ENCODE measurements at regions not wholly inside any gene's neighbourhood (a gene's known extent, or its start where the extent isn't known, plus 50 kb on each side); places are given as distances from the start of the nearest gene placed in this dataset.

GRCh38 chr6:168225471-168225911, 94.1 kb downstream of the DACT2 start:
- Histone ChIP-seq H3K9me3 (no peaks in the 10 kb centered on the region), H3K27me3 (peaks cover 0 to 2% of the 10 kb centered on the region in 2 donors), H3K4me1 (peaks cover 0 to 27% (median 0%) of the 10 kb centered on the region in 4 donors), H3K4me3 (no peak overlapping the region), H3K27ac (no peak overlapping the region), H3K36me3 (no peaks in the 10 kb centered on the region)
- TF ChIP-seq CTCF (IDR thresholded peaks at IDR 0.05) = no peak
- TF ChIP-seq POLR2A (IDR thresholded peaks at IDR 0.05) = no peak
- no peak for TF ChIP-seq EP300 (IDR thresholded peaks at IDR 0.05)
- no peak for DNase-seq (ENCODE audit: low spot score in 2 of 2)
- 41% methylated on average over 7 of the region's 7 CpGs for WGBS, 2 donors

DNA sequence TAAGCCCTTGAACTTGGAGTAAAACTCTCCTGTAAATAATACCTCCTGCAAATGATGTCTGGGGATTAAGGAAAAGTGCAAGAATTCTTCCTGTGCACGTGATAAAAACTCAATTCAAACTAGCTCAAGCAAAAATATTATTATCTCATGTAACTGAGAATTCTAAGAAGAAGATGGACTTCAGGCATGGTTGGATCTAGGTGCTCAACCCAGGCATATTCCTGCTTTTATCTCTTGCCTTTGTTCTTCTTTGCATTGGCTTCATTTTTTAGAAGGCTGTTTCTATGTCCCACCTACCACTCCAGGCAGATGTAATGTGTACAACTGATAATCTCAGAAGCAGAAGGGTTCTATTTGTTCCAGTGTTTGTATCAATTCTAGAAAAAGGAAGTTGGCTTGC, 95.8 kb downstream of the DACT2 start:
- WGBS, 2 donors = 56 to 69% methylated on average over 1 of the region's 1 CpG
- Histone ChIP-seq H3K4me3 (no peak overlapping the region), H3K9me3 (no peaks in the 10 kb centered on the region)

GRCh38 chr6:168223150-168223549, 96.4 kb downstream of the DACT2 start:
- Histone ChIP-seq H3K36me3 (no peaks in the 10 kb centered on the region), H3K27ac (no peak overlapping the region), H3K4me3 (no peak overlapping the region), H3K9me3 (no peaks in the 10 kb centered on the region), H3K27me3 (no peaks in the 10 kb centered on the region), H3K4me1 (peaks cover 0 to 46% (median 3%) of the 10 kb centered on the region in 4 donors)
- no peak for TF ChIP-seq POLR2A (IDR thresholded peaks at IDR 0.05)
- DNase-seq (ENCODE audit: low spot score in 2 of 2) = no peak
- 87 to 88% methylated on average over 2 of the region's 2 CpGs for WGBS, 2 donors

More for the DNA sequence above, 95.8 kb downstream of the DACT2 start:
- DNase-seq (ENCODE audit: low spot score in 2 of 2) = no peak
- no peaks in the 10 kb centered on the region for H3K36me3 ChIP-seq
- H3K4me1 ChIP-seq = peaks cover 0 to 40% (median under 1%) of the 10 kb centered on the region in 4 donors
- no peaks in the 10 kb centered on the region for H3K27me3 ChIP-seq
- no peak for TF ChIP-seq CTCF (IDR thresholded peaks at IDR 0.05)
- TF ChIP-seq POLR2A (IDR thresholded peaks at IDR 0.05) = no peak
- TF ChIP-seq EP300 (IDR thresholded peaks at IDR 0.05) = no peak
- H3K27ac ChIP-seq = no peak overlapping the region

GRCh38 chr6:168222115-168223043, 97.2 kb downstream of the DACT2 start:
- H3K36me3 ChIP-seq = no peaks in the 10 kb centered on the region
- DNase-seq (ENCODE audit: low spot score in 2 of 2) = no peak
- H3K27me3 ChIP-seq = no peaks in the 10 kb centered on the region
- TF ChIP-seq CTCF (IDR thresholded peaks at IDR 0.05) (no peak), EP300 (IDR thresholded peaks at IDR 0.05) (no peak), POLR2A (IDR thresholded peaks at IDR 0.05) (no peak)
- H3K4me3 ChIP-seq = no peak overlapping the region
- no peak overlapping the region for H3K27ac ChIP-seq
- no peaks in the 10 kb centered on the region for H3K9me3 ChIP-seq
- peaks cover 0 to 54% (median 3%) of the 10 kb centered on the region in 4 donors for H3K4me1 ChIP-seq
- 77 to 81% methylated on average over 16 to 17 of the region's 17 CpGs for whole genome bisulfite sequencing, 2 donors

DNA sequence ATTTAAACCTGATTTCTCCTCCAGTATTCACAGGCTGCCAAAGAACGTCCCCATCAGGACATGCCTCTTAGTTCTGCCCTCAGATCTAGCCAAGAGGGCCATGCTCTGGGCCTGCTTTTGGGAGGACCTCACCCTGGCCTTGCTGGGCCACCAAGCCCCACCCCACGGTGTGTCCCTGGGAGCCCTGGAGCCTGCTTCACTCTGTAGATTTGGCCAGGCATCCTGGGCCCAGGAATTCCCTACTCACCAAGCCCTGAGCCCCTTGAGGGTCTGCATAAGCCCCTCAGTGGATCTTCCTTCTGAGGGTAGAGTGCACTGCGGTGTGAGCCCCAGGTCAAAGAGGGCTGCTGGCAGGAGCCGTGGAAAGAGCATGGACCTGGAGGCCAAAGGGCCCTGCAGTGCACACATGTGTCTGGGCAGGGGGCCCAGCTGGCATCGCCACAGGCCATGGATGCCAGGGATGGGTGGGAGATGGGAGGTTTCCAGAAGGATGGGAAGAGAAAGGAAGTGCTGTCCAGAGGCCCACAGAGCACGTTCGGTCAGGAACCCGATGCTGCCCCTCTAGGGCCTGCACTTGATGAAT, 98.0 kb downstream of the DACT2 start:
- Histone ChIP-seq H3K36me3 (no peaks in the 10 kb centered on the region), H3K4me3 (no peak overlapping the region), H3K27ac (no peak overlapping the region), H3K9me3 (no peaks in the 10 kb centered on the region), H3K27me3 (no peaks in the 10 kb centered on the region), H3K4me1 (peaks cover 0 to 59% (median 3%) of the 10 kb centered on the region in 4 donors)
- no peak for DNase-seq (ENCODE audit: low spot score in 2 of 2)
- WGBS, 2 donors = 67 to 77% methylated on average over 8 of the region's 8 CpGs
- no peak for TF ChIP-seq CTCF (IDR thresholded peaks at IDR 0.05)
- TF ChIP-seq POLR2A (IDR thresholded peaks at IDR 0.05) = no peak
- no peak for TF ChIP-seq EP300 (IDR thresholded peaks at IDR 0.05)
